ENCODE measurements at regions not wholly inside any gene's neighbourhood (a gene's known extent, or its start where the extent isn't known, plus 50 kb on each side); places are given as distances from the start of the nearest gene placed in this dataset.

- DNase-seq: no peak
These were observed 310.0 kb downstream of the SEC14L1 start for GRCh38 chr17:77450742-77451244.

- DNase-seq: peak; percentile 24
These were observed 310.6 kb downstream of the SEC14L1 start for GRCh38 chr17:77451245-77451893.

GRCh38 chr17:77451894-77452852 is 311.4 kb downstream of the SEC14L1 start:
- DNase-seq: no peak

- no peak for DNase-seq
These were observed 313.0 kb downstream of the SEC14L1 start for GRCh38 chr17:77453613-77454241.

GRCh38 chr17:77454242-77455095 is 313.7 kb downstream of the SEC14L1 start:
- DNase-seq: no peak

GRCh38 chr17:77455111-77455890 is 314.5 kb downstream of the SEC14L1 start:
- no peak for DNase-seq

- DNase-seq: no peak
These were observed 315.1 kb downstream of the SEC14L1 start for GRCh38 chr17:77455891-77456260.

- no peak for DNase-seq
These were observed 315.6 kb downstream of the SEC14L1 start for GRCh38 chr17:77456271-77456950.

- DNase-seq: no peak
These were observed 316.3 kb downstream of the SEC14L1 start for GRCh38 chr17:77456951-77457548.

- DNase-seq: no peak
These were observed 316.9 kb downstream of the SEC14L1 start for GRCh38 chr17:77457572-77458201.

GRCh38 chr17:77458202-77459017 is 317.6 kb downstream of the SEC14L1 start:
- no peak for DNase-seq

GRCh38 chr17:77459018-77459755 is 318.4 kb downstream of the SEC14L1 start:
- no peak for DNase-seq

- no peak for DNase-seq
These were observed 319.8 kb downstream of the SEC14L1 start for GRCh38 chr17:77460514-77461046.

- DNase-seq: no peak
These were observed 320.7 kb downstream of the SEC14L1 start for GRCh38 chr17:77461277-77462057.

GRCh38 chr17:77462090-77462489 is 321.3 kb downstream of the SEC14L1 start:
- DNase-seq: no peak

- no peak for DNase-seq
These were observed 322.1 kb downstream of the SEC14L1 start for GRCh38 chr17:77462553-77463497.

All from NCI-H774 (cell line).